Ishikawa (cell line): ENCODE measurements at regions not wholly inside any gene's neighbourhood (a gene's known extent, or its start where the extent isn't known, plus 50 kb on each side); places are given as distances from the start of the nearest gene placed in this dataset.

Source experiments
- CEBPB ChIP-seq: IDR thresholded peaks from 2 replicates; pipeline ENCODE4 v1.6.1; 2012
- CREB1 ChIP-seq: IDR thresholded peaks from 2 replicates; pipeline ENCODE4 v1.6.1; 2012; ENCODE audit warnings: low read depth
- EGR1 ChIP-seq: IDR thresholded peaks from 2 replicates; pipeline ENCODE4 v1.6.1; 2012
- EP300 ChIP-seq: IDR thresholded peaks from 2 replicates; pipeline ENCODE4 v1.6.1; 2012; ENCODE audit warnings: borderline replicate concordance
- FOXM1 ChIP-seq: IDR thresholded peaks from 2 replicates; pipeline ENCODE4 v1.6.1; 2012; ENCODE audit warnings: low read depth, borderline replicate concordance
- NFIC ChIP-seq: IDR thresholded peaks from 2 replicates; pipeline ENCODE4 v1.6.1; 2012
- RAD21 ChIP-seq: IDR thresholded peaks from 2 replicates; pipeline ENCODE4 v1.6.1; 2012; ENCODE audit warnings: low read depth
- REST ChIP-seq: IDR thresholded peaks from 2 replicates; pipeline ENCODE4 v1.6.1; 2012; ENCODE audit warnings: low read depth, mild to moderate bottlenecking
- TAF1 ChIP-seq: IDR thresholded peaks from 2 replicates; pipeline ENCODE4 v1.6.1; 2012; ENCODE audit warnings: low read depth, mild to moderate bottlenecking
- TCF12 ChIP-seq: IDR thresholded peaks from 2 replicates; pipeline ENCODE4 v1.6.1; 2012; ENCODE audit warnings: low read depth
- TEAD4 ChIP-seq: IDR thresholded peaks from 2 replicates; pipeline ENCODE4 v1.6.1; 2012
- USF1 ChIP-seq: IDR thresholded peaks from 2 replicates; pipeline ENCODE4 v1.6.1; 2012
- YY1 ChIP-seq: IDR thresholded peaks from 2 replicates; pipeline ENCODE4 v1.6.1; 2012; ENCODE audit warnings: low read depth
- ZBTB7A ChIP-seq: IDR thresholded peaks from 2 replicates; pipeline ENCODE4 v1.6.1; 2012; ENCODE audit warnings: low read depth
- TF ChIP-seq, protein P1 (sequence below): IDR thresholded peaks from 2 replicates; pipeline ENCODE4 v1.6.1; 2012

- TF ChIP-seq EGR1, result no peak
- no peak for TF ChIP-seq CEBPB
- TF ChIP-seq TAF1, result no peak
- TF ChIP-seq EP300, result no peak
- TF ChIP-seq CREB1, result no peak
- TF ChIP-seq USF1, result no peak
- no peak for TF ChIP-seq FOXM1
- TF ChIP-seq TEAD4, result no peak
- TF ChIP-seq TCF12, result no peak
- TF ChIP-seq ZBTB7A, result no peak
- TF ChIP-seq NFIC, result no peak
- no peak for TF ChIP-seq REST
- TF ChIP-seq YY1, result no peak
- TF ChIP-seq, protein P1, sequence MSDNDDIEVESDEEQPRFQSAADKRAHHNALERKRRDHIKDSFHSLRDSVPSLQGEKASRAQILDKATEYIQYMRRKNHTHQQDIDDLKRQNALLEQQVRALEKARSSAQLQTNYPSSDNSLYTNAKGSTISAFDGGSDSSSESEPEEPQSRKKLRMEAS, result no peak
- TF ChIP-seq RAD21, result no peak
Measured at GRCh38 chr14:65922142-65922541, 509.6 kb downstream of the FUT8 start.

- TF ChIP-seq NFIC (no peak), TAF1 (no peak), YY1 (0 out of 2 replicates have a peak, but pooled peaks have one; percentile 46), EP300 (no peak), EGR1 (no peak), ZBTB7A (no peak), CEBPB (no peak), CREB1 (no peak), RAD21 (no peak)
- TF ChIP-seq, protein P1, result 0 out of 2 replicates have a peak, but pooled peaks have one; percentile 32
Measured at GRCh38 chr14:65926504-65926903, 514.0 kb downstream of the FUT8 start.

DNA sequence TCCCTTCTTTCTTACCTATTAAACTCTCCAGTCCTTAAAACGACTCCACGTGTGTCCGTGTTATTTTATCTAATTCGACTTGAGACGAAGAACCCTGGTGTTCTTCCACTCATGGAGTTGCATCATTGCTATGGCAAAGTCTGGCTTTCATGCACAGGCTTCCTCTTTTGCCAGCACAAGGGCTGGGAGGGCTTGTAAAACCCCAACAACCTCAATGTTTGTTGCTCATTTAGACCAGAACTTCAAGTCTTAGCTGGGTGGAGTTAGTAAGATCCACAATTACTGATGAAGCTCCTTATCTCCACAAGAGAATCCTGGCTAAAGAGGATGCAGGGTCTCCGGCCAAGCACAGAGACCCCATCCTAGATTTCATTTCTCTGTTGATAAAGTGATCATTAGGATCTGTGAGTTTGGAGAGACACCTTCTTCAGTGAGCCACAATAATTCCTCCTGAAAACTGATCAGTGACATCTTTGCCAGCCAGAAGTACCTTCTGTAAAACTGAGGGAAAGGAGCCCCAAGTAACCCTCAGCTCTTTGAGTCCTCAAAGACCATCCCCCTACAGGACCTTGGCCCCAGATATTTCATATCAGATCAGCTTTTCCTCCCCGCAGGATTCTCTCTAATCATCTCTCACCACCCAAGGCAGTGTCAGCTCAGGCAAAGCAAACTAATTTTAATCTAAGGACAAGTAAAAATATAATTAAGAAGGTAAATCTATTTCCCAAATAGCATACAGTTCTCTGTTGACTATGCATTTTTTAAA, 514.6 kb downstream of the FUT8 start:
- TF ChIP-seq, protein P1, result no peak
- TF ChIP-seq TCF12 (no peak), TEAD4 (no peak), NFIC (no peak), ZBTB7A (no peak), EP300 (no peak), TAF1 (no peak), FOXM1 (no peak), RAD21 (no peak), CREB1 (no peak), EGR1 (no peak), USF1 (no peak), CEBPB (no peak), REST (no peak), YY1 (no peak)

GRCh38 chr14:65927931-65928356, 515.4 kb downstream of the FUT8 start:
- TF ChIP-seq REST (no peak), CEBPB (no peak), TAF1 (no peak), FOXM1 (no peak), ZBTB7A (no peak), TEAD4 (no peak), RAD21 (no peak), USF1 (no peak), CREB1 (no peak)
- TF ChIP-seq, protein P1, result no peak
